H1 (cell line): ENCODE measurements at regions not wholly inside any gene's neighbourhood (a gene's known extent, or its start where the extent isn't known, plus 50 kb on each side); places are given as distances from the start of the nearest gene placed in this dataset.

Experiments used
- CTCF ChIA-PET: fragments of 300-600 bp; sonication (Branson Sonifier 250); formaldehyde crosslinking; loops from one replicate; lab custom pipeline; 2021; ENCODE audit not compliant: partially characterized antibody; lab: Charles Lee
- POLR2A ChIA-PET: fragments of 300-600 bp; sonication (Branson Sonifier 250); formaldehyde crosslinking; loops from one replicate; lab custom pipeline; 2021; ENCODE audit warnings: inconsistent platforms; ENCODE audit not compliant: partially characterized antibody; lab: Charles Lee
- DNase-seq, 2 experiments: peaks; one replicate each; pipeline versions ENCODE4 v3.0.0 to v3.0.0-alpha.2; 2010 to 2022; ENCODE audit warnings: low spot score in 2 of 2, low read depth in 1 of 2, mixed read lengths in 1 of 2
- FAIRE-seq: peaks from 2 replicates; lab custom pipeline; 2011; peaks lifted over from hg19 to GRCh38; lab: Jason Lieb, UNC
- H2AFZ ChIP-seq: 2 replicates; pipeline ENCODE4 v1.8.1; 2012; ENCODE audit warnings: low read length, inconsistent platforms
- H2AK5ac ChIP-seq: 2 replicates; pipeline ENCODE4 v1.6.1; 2013; ENCODE audit warnings: low read depth, low read length
- H2BK120ac ChIP-seq: replicated peaks from 2 replicates; pipeline ENCODE3; 2013; ENCODE audit warnings: low read depth, low read length, inconsistent platforms
- H2BK12ac ChIP-seq: 2 replicates; pipeline ENCODE4 v1.6.1; 2013; ENCODE audit warnings: low read depth, low read length
- H2BK15ac ChIP-seq: 2 replicates; pipeline ENCODE4 v1.6.1; 2013; ENCODE audit warnings: low read length
- H2BK20ac ChIP-seq: 2 replicates; pipeline ENCODE4 v1.6.1; 2013; ENCODE audit warnings: low read length
- H2BK5ac ChIP-seq: 2 replicates; pipeline ENCODE4 v1.6.1; 2013; ENCODE audit warnings: low read depth, low read length
- H3K14ac ChIP-seq: 2 replicates; pipeline ENCODE4 v1.6.1; 2013; ENCODE audit warnings: inconsistent platforms; ENCODE audit not compliant: insufficient read length
- H3K18ac ChIP-seq: 2 replicates; pipeline ENCODE4 v1.6.1; 2013; ENCODE audit warnings: low read length; ENCODE audit errors: extremely low read depth
- H3K23ac ChIP-seq: 2 replicates; pipeline ENCODE4 v1.6.1; 2013; ENCODE audit warnings: inconsistent platforms; ENCODE audit not compliant: insufficient read length
- H3K23me2 ChIP-seq: 2 replicates; pipeline ENCODE4 v1.6.1; 2013; ENCODE audit warnings: low read depth, low read length
- H3K27ac ChIP-seq: 2 replicates; pipeline ENCODE4 v1.6.1; 2011; ENCODE audit warnings: low read depth, low read length, inconsistent platforms
- H3K27me3 ChIP-seq, 4 experiments: replicated peaks in 1 of 4; 1 replicate in 1 of 4; 2 replicates in 3 of 4; pipeline versions ENCODE4 v1.6.1 to v1.8.1; 2011 to 2013; ENCODE audit warnings: low read length in 3 of 4, mild to moderate bottlenecking in 3 of 4, inconsistent platforms in 2 of 4, mixed read lengths in 2 of 4, moderate library complexity in 1 of 4; ENCODE audit not compliant: control insufficient read depth in 3 of 4, insufficient read depth in 3 of 4; ENCODE audit errors: extremely low read depth in 1 of 4
- H3K36me3 ChIP-seq, 4 experiments: 2 replicates each; pipeline versions ENCODE4 v1.6.1 to v1.8.1; 2011 to 2013; ENCODE audit warnings: mild to moderate bottlenecking in 4 of 4, low read length in 3 of 4, moderate library complexity in 2 of 4, control low read depth in 1 of 4, inconsistent platforms in 1 of 4; ENCODE audit not compliant: insufficient read depth in 4 of 4, control insufficient read depth in 2 of 4
- H3K4ac ChIP-seq: replicated peaks from 2 replicates; pipeline ENCODE3; 2013; ENCODE audit warnings: low read length, low read depth, mixed read lengths, inconsistent platforms; ENCODE audit not compliant: insufficient read length
- H3K4me1 ChIP-seq, 4 experiments: replicated peaks in 1 of 4; 1 replicate in 1 of 4; 2 replicates in 3 of 4; pipeline versions ENCODE4 v1.6.1 to v1.8.1; 2011 to 2013; ENCODE audit warnings: low read length in 3 of 4, inconsistent platforms in 2 of 4, mixed read lengths in 1 of 4; ENCODE audit not compliant: insufficient read depth in 4 of 4, control insufficient read depth in 3 of 4
- H3K4me2 ChIP-seq, 2 experiments: 2 replicates each; pipeline versions ENCODE4 v1.6.1 to v1.8.1; 2011 to 2013; ENCODE audit warnings: low read depth in 2 of 2, low read length in 2 of 2, control low read depth in 1 of 2, inconsistent platforms in 1 of 2, mild to moderate bottlenecking in 1 of 2; ENCODE audit not compliant: insufficient read depth in 1 of 2
- H3K4me3 ChIP-seq, 4 experiments: fragments of 200-600, 300-600 bp in 1 of 4; sonication (generic), shearing (Covaris generic), sonication (Bioruptor Twin) in 1 of 4; 2 replicates each; pipeline versions ENCODE4 v1.5.1 to v1.8.1; 2011 to 2016; ENCODE audit warnings: low read length in 4 of 4, low read depth in 3 of 4, control low read depth in 2 of 4, inconsistent platforms in 2 of 4, mild to moderate bottlenecking in 2 of 4, mixed read lengths in 1 of 4, moderate library complexity in 1 of 4; ENCODE audit not compliant: insufficient read depth in 2 of 4; ENCODE audit errors: extremely low read depth in 1 of 4
- H3K56ac ChIP-seq: replicated peaks from 2 replicates; pipeline ENCODE3; 2013; ENCODE audit warnings: low read depth, mild to moderate bottlenecking, mixed read lengths, low read length, inconsistent platforms; ENCODE audit not compliant: insufficient read length
- H3K79me1 ChIP-seq: 2 replicates; pipeline ENCODE4 v1.6.1; 2013; ENCODE audit warnings: low read depth, low read length, control low read depth
- H3K79me2 ChIP-seq, 2 experiments: 2 replicates each; pipeline versions ENCODE4 v1.6.1 to v1.8.1; 2012 to 2013; ENCODE audit warnings: low read length in 2 of 2, mild to moderate bottlenecking in 2 of 2, inconsistent platforms in 1 of 2; ENCODE audit not compliant: insufficient read depth in 2 of 2, control insufficient read depth in 1 of 2
- H3K9ac ChIP-seq, 4 experiments: replicated peaks in 1 of 4; 1 replicate in 1 of 4; 2 replicates in 3 of 4; pipeline versions ENCODE4 v1.6.1 to v1.8.1; 2011 to 2013; ENCODE audit warnings: low read depth in 3 of 4, low read length in 3 of 4, control low read depth in 2 of 4, mild to moderate bottlenecking in 2 of 4, moderate library complexity in 2 of 4, inconsistent platforms in 1 of 4; ENCODE audit errors: extremely low read depth in 1 of 4
- H3K9me3 ChIP-seq, 2 experiments: 2 replicates each; pipeline versions ENCODE4 v1.6.1 to v1.8.1; 2012 to 2013; ENCODE audit warnings: mild to moderate bottlenecking in 2 of 2, moderate library complexity in 2 of 2, control low read depth in 1 of 2, inconsistent platforms in 1 of 2, low read depth in 1 of 2, low read length in 1 of 2, mixed read lengths in 1 of 2; ENCODE audit not compliant: insufficient read depth in 2 of 2
- H4K20me1 ChIP-seq, 2 experiments: replicated peaks in 1 of 2; 2 replicates each; pipeline versions ENCODE3 to v1.8.1; 2011 to 2013; ENCODE audit warnings: inconsistent platforms in 2 of 2, low read length in 2 of 2, mild to moderate bottlenecking in 1 of 2; ENCODE audit not compliant: insufficient read depth in 2 of 2, control insufficient read depth in 1 of 2
- H4K5ac ChIP-seq: 2 replicates; pipeline ENCODE4 v1.6.1; 2013; ENCODE audit warnings: low read length, low read depth, mixed read lengths, inconsistent platforms; ENCODE audit not compliant: insufficient read length
- H4K8ac ChIP-seq: 2 replicates; pipeline ENCODE4 v1.8.0; 2013; ENCODE audit warnings: mild to moderate bottlenecking, moderate library complexity, low read length, inconsistent platforms; ENCODE audit not compliant: insufficient read depth; ENCODE audit errors: extremely low read depth
- H4K91ac ChIP-seq: replicated peaks from 2 replicates; pipeline ENCODE3; 2013; ENCODE audit warnings: low read length, mixed read lengths, inconsistent platforms; ENCODE audit not compliant: insufficient read length
- CHD2 ChIP-seq: IDR thresholded peaks from 2 replicates; pipeline ENCODE4 v1.6.1; 2012; ENCODE audit warnings: low read length, improper control_type of control experiment
- CREB1 ChIP-seq: IDR thresholded peaks from 2 replicates; pipeline ENCODE4 v1.6.1; 2012; ENCODE audit warnings: inconsistent platforms
- GABPA ChIP-seq: IDR thresholded peaks from 2 replicates; pipeline ENCODE4 v1.6.1; 2011; ENCODE audit warnings: mild to moderate bottlenecking, low read length, moderate library complexity, borderline replicate concordance; ENCODE audit not compliant: insufficient read depth
- JUND ChIP-seq: IDR thresholded peaks from 2 replicates; pipeline ENCODE4 v1.6.1; 2011; ENCODE audit warnings: mild to moderate bottlenecking, improper control_type of control experiment, low read length
- KDM4A ChIP-seq: IDR thresholded peaks from one replicate; pipeline ENCODE4 v1.7.1; 2012; ENCODE audit warnings: low read depth, mild to moderate bottlenecking, moderate library complexity, low read length, inconsistent platforms; ENCODE audit not compliant: severe bottlenecking
- NRF1 ChIP-seq: IDR thresholded peaks from 2 replicates; pipeline ENCODE4 v1.6.1; 2011; ENCODE audit warnings: mild to moderate bottlenecking, low read depth, low read length, improper control_type of control experiment
- POU5F1 ChIP-seq: IDR thresholded peaks from 2 replicates; pipeline ENCODE4 v1.6.1; 2011; ENCODE audit warnings: low read depth, mild to moderate bottlenecking, low read length, moderate library complexity
- RAD21 ChIP-seq, 2 experiments: IDR thresholded peaks in 1 of 2; conservative IDR thresholded peaks in 1 of 2; 2 replicates each; pipeline ENCODE4 v1.6.1; 2011; ENCODE audit warnings: low read depth in 2 of 2, low read length in 2 of 2, improper control_type of control experiment in 1 of 2, inconsistent platforms in 1 of 2, mild to moderate bottlenecking in 1 of 2, moderate library complexity in 1 of 2
- RFX5 ChIP-seq: IDR thresholded peaks from 2 replicates; pipeline ENCODE4 v1.6.1; 2011; ENCODE audit warnings: low read depth, low read length, improper control_type of control experiment, borderline replicate concordance
- TCF12 ChIP-seq: IDR thresholded peaks from 2 replicates; pipeline ENCODE4 v1.6.1; 2011; ENCODE audit warnings: low read depth, mild to moderate bottlenecking, low read length
- WGBS, 2 experiments: shearing (Covaris generic) in 1 of 2; methylation state at CpG; one replicate each; pipeline versions ENCODE4 v1.1.6 to v1.1.7; 2013 to 2015; ENCODE audit warnings: low lambda C conversion rate in 2 of 2, mixed read lengths in 2 of 2, inconsistent platforms in 1 of 2, low coverage in 1 of 2, missing lambda C conversion rate in 1 of 2; ENCODE audit not compliant: insufficient replicate concordance in 2 of 2, insufficient coverage in 1 of 2, insufficient read length in 1 of 2; ENCODE audit errors: extremely low coverage in 1 of 2, missing lambda C conversion rate in 1 of 2; 5-methylcytosine and 5-hydroxymethylcytosine counted together

GRCh38 chr1:42017259-42017658 is 98.5 kb upstream of the HIVEP3 start:
- Histone ChIP-seq H3K23me2 (no peaks in the 10 kb centered on the region), H3K4me3 (no peak overlapping the region), H3K36me3 (no peaks in the 10 kb centered on the region), H2AK5ac (no peak overlapping the region)
- TF ChIP-seq KDM4A (no peak), CREB1 (no peak), NRF1 (no peak), TCF12 (no peak), RAD21 (IDR thresholded peaks at IDR 0.05 in 1 of 2, conservative IDR thresholded peaks at IDR 0.05 in 1 of 2; ENCODE audit: low read depth in 2 of 2, low read length in 2 of 2) (no peak), JUND (no peak), RFX5 (no peak), CHD2 (no peak), POU5F1 (no peak), GABPA (no peak)
- TF ChIP-seq, all 59 proteins: peak for 0
- H3K23ac ChIP-seq = no peak overlapping the region
- no peak overlapping the region for H3K4me2 ChIP-seq
- H3K4me1 ChIP-seq = no peaks in the 10 kb centered on the region
- FAIRE-seq = no peak
- no peak overlapping the region for H2BK20ac ChIP-seq
- no peak overlapping the region for H3K56ac ChIP-seq
- no peak overlapping the region for H2BK120ac ChIP-seq
- WGBS, 2 experiments = 90% methylated on average over 2 of the region's 2 CpGs; no CpG with 5 or more reads in 1 of the 2 experiments
- CTCF ChIA-PET = no interaction called here
- no peak overlapping the region for H3K9ac ChIP-seq
- POLR2A ChIA-PET = no interaction called here
- no peak overlapping the region for H2BK5ac ChIP-seq
- H3K79me2 ChIP-seq = no peaks in the 10 kb centered on the region
- no peaks in the 10 kb centered on the region for H4K20me1 ChIP-seq
- H2BK12ac ChIP-seq = no peak overlapping the region
- H3K4ac ChIP-seq = no peak overlapping the region
- H3K27me3 ChIP-seq = no peaks in the 10 kb centered on the region
- no peak overlapping the region for H3K18ac ChIP-seq
- H3K79me1 ChIP-seq = no peaks in the 10 kb centered on the region
- DNase-seq = no peak
- no peak overlapping the region for H4K91ac ChIP-seq
- no peak overlapping the region for H2AFZ ChIP-seq
- H2BK15ac ChIP-seq = no peak overlapping the region
- H4K8ac ChIP-seq = no peak overlapping the region
- no peaks in the 10 kb centered on the region for H3K9me3 ChIP-seq
- no peak overlapping the region for H4K5ac ChIP-seq
- H3K27ac ChIP-seq = no peak overlapping the region
- H3K14ac ChIP-seq = no peak overlapping the region
